ENCODE measurements at regions not wholly inside any gene's neighbourhood (a gene's known extent, or its start where the extent isn't known, plus 50 kb on each side); places are given as distances from the start of the nearest gene placed in this dataset.

GRCh38 chr15:47997195-47998080 is 123.4 kb upstream of the SLC24A5 start:
- Histone ChIP-seq H3K9me3 (no peaks in the 10 kb centered on the region), H3K36me3 (no peaks in the 10 kb centered on the region), H3K4me3 (no peak overlapping the region), H3K27me3 (no peaks in the 10 kb centered on the region), H3K4me1 (no peaks in the 10 kb centered on the region), H3K27ac (no peak overlapping the region)
- no peak for DNase-seq (ENCODE audit: low spot score in 2 of 2)
- intact Hi-C loops (cut with DNase I): no loop called here
- TF ChIP-seq CTCF (IDR thresholded peaks at IDR 0.05): no peak

- H3K27ac ChIP-seq: no peak overlapping the region
- DNase-seq (ENCODE audit: low spot score in 2 of 2): no peak
- no peak overlapping the region for H3K4me3 ChIP-seq
- TF ChIP-seq CTCF (IDR thresholded peaks at IDR 0.05): no peak
- no peaks in the 10 kb centered on the region for H3K36me3 ChIP-seq
- H3K27me3 ChIP-seq: no peaks in the 10 kb centered on the region
- H3K4me1 ChIP-seq: no peaks in the 10 kb centered on the region
- no peaks in the 10 kb centered on the region for H3K9me3 ChIP-seq
- intact Hi-C loops (cut with DNase I): no loop called here
These were observed 122.2 kb upstream of the SLC24A5 start for GRCh38 chr15:47998619-47999019.

GRCh38 chr15:48001393-48002039 is 119.3 kb upstream of the SLC24A5 start:
- H3K27me3 ChIP-seq: no peaks in the 10 kb centered on the region
- H3K27ac ChIP-seq: no peak overlapping the region
- intact Hi-C loops (cut with DNase I): no loop called here
- no peak for DNase-seq (ENCODE audit: low spot score in 2 of 2)
- no peaks in the 10 kb centered on the region for H3K36me3 ChIP-seq
- no peaks in the 10 kb centered on the region for H3K4me1 ChIP-seq
- no peak for TF ChIP-seq CTCF (IDR thresholded peaks at IDR 0.05)
- H3K9me3 ChIP-seq: no peaks in the 10 kb centered on the region
- no peak overlapping the region for H3K4me3 ChIP-seq

GRCh38 chr15:48002767-48003166 is 118.0 kb upstream of the SLC24A5 start:
- H3K9me3 ChIP-seq: no peaks in the 10 kb centered on the region
- intact Hi-C loops (cut with DNase I): no loop called here
- DNase-seq (ENCODE audit: low spot score in 2 of 2): no peak
- no peaks in the 10 kb centered on the region for H3K4me1 ChIP-seq
- no peak for TF ChIP-seq CTCF (IDR thresholded peaks at IDR 0.05)
- H3K4me3 ChIP-seq: no peak overlapping the region
- no peak overlapping the region for H3K27ac ChIP-seq
- no peaks in the 10 kb centered on the region for H3K27me3 ChIP-seq
- H3K36me3 ChIP-seq: no peaks in the 10 kb centered on the region

- Histone ChIP-seq H3K36me3 (no peaks in the 10 kb centered on the region), H3K27ac (no peak overlapping the region), H3K4me3 (no peak overlapping the region), H3K4me1 (no peaks in the 10 kb centered on the region), H3K27me3 (no peaks in the 10 kb centered on the region), H3K9me3 (no peaks in the 10 kb centered on the region)
- intact Hi-C loops (cut with DNase I): no loop called here
- no peak for DNase-seq (ENCODE audit: low spot score in 2 of 2)
- no peak for TF ChIP-seq CTCF (IDR thresholded peaks at IDR 0.05)
These were observed 117.3 kb upstream of the SLC24A5 start for GRCh38 chr15:48003441-48003840.

All from ascending aorta (tissue), 2 donors.